H9 (cell line): ENCODE measurements at regions not wholly inside any gene's neighbourhood (a gene's known extent, or its start where the extent isn't known, plus 50 kb on each side); places are given as distances from the start of the nearest gene placed in this dataset.
A peak's percentile ranks its signal among the peaks of the same experiment; 100 is the strongest.

ENCODE experiments used
- DNase-seq: peaks from one replicate; pipeline ENCODE4 v3.0.0-alpha.2; 2017
- H2AFZ ChIP-seq: one replicate; pipeline ENCODE4 v1.6.1; 2013; ENCODE audit warnings: mild to moderate bottlenecking, low read length, control low read depth, moderate library complexity
- H2AK5ac ChIP-seq: 2 replicates; pipeline ENCODE4 v1.6.1; 2013; ENCODE audit warnings: low read length, control low read depth, mixed read lengths; ENCODE audit not compliant: insufficient read length
- H2BK120ac ChIP-seq: one replicate; pipeline ENCODE4 v1.6.1; 2013; ENCODE audit warnings: low read depth, mild to moderate bottlenecking, low read length, control low read depth, inconsistent platforms; ENCODE audit not compliant: poor library complexity, severe bottlenecking
- H2BK12ac ChIP-seq: 2 replicates; pipeline ENCODE4 v1.6.1; 2013; ENCODE audit warnings: low read length, control low read depth, mixed read lengths, low read depth; ENCODE audit not compliant: insufficient read length
- H2BK15ac ChIP-seq: 2 replicates; pipeline ENCODE4 v1.6.1; 2013; ENCODE audit warnings: low read depth, low read length, control low read depth
- H2BK20ac ChIP-seq: one replicate; pipeline ENCODE4 v1.6.1; 2013; ENCODE audit warnings: low read depth, mild to moderate bottlenecking, low read length, control low read depth, inconsistent platforms; ENCODE audit not compliant: poor library complexity, severe bottlenecking
- H2BK5ac ChIP-seq: 2 replicates; pipeline ENCODE4 v1.6.1; 2013; ENCODE audit warnings: low read length, control low read depth, mixed read lengths; ENCODE audit not compliant: insufficient read length
- H3K14ac ChIP-seq: 2 replicates; pipeline ENCODE4 v1.6.1; 2013; ENCODE audit warnings: low read length, control low read depth; ENCODE audit not compliant: insufficient read depth
- H3K18ac ChIP-seq: 2 replicates; pipeline ENCODE4 v1.6.1; 2013; ENCODE audit warnings: low read depth, mild to moderate bottlenecking, mixed read lengths, low read length, control low read depth; ENCODE audit not compliant: insufficient read length
- H3K23ac ChIP-seq: 2 replicates; pipeline ENCODE4 v1.6.1; 2013; ENCODE audit warnings: low read length, control low read depth, mixed read lengths, low read depth; ENCODE audit not compliant: insufficient read length
- H3K23me2 ChIP-seq: 2 replicates; pipeline ENCODE4 v1.6.1; 2013; ENCODE audit warnings: low read depth, mild to moderate bottlenecking, mixed read lengths, low read length, control low read depth; ENCODE audit not compliant: insufficient read length, poor library complexity, severe bottlenecking
- H3K27ac ChIP-seq: 2 replicates; pipeline ENCODE4 v1.5.1; 2013; ENCODE audit warnings: low read length, control low read depth, mixed read lengths, low read depth; ENCODE audit not compliant: insufficient read length
- H3K27me3 ChIP-seq: 2 replicates; pipeline ENCODE4 v1.6.1; 2013; ENCODE audit warnings: low read length, control low read depth, inconsistent platforms; ENCODE audit not compliant: insufficient read depth
- H3K4ac ChIP-seq: 2 replicates; pipeline ENCODE4 v1.6.1; 2013; ENCODE audit warnings: low read depth, mild to moderate bottlenecking, control low read depth, inconsistent platforms, low read length, moderate library complexity
- H3K4me1 ChIP-seq: 2 replicates; pipeline ENCODE4 v1.6.1; 2013; ENCODE audit warnings: low read length, control low read depth, inconsistent platforms; ENCODE audit not compliant: insufficient read depth
- H3K4me2 ChIP-seq: 2 replicates; pipeline ENCODE4 v1.6.1; 2013; ENCODE audit warnings: low read length, control low read depth, mixed read lengths; ENCODE audit not compliant: insufficient read length, insufficient read depth
- H3K56ac ChIP-seq: 2 replicates; pipeline ENCODE4 v1.6.1; 2013; ENCODE audit warnings: low read depth, mild to moderate bottlenecking, mixed read lengths, low read length, control low read depth; ENCODE audit not compliant: insufficient read length
- H3K79me1 ChIP-seq: 2 replicates; pipeline ENCODE4 v1.6.1; 2013; ENCODE audit warnings: low read depth, mild to moderate bottlenecking, moderate library complexity, low read length, control low read depth, inconsistent platforms; ENCODE audit not compliant: insufficient read depth, poor library complexity, severe bottlenecking
- H3K79me2 ChIP-seq: 2 replicates; pipeline ENCODE4 v1.6.1; 2013; ENCODE audit warnings: low read length, control low read depth, inconsistent platforms; ENCODE audit not compliant: insufficient read depth
- H3K9ac ChIP-seq: 2 replicates; pipeline ENCODE4 v1.6.1; 2013; ENCODE audit warnings: low read length, control low read depth, mixed read lengths; ENCODE audit not compliant: insufficient read length; ENCODE audit errors: extremely low read depth
- H3K9me3 ChIP-seq: one replicate; pipeline ENCODE4 v1.6.1; 2013; ENCODE audit warnings: low read depth, low read length, inconsistent platforms; ENCODE audit not compliant: control insufficient read depth
- H3T11ph ChIP-seq: one replicate; pipeline ENCODE4 v1.6.1; 2013; ENCODE audit warnings: mild to moderate bottlenecking, low read length, control low read depth, inconsistent platforms
- H4K20me1 ChIP-seq: one replicate; pipeline ENCODE4 v1.6.1; 2013; ENCODE audit not compliant: control insufficient read depth, insufficient read length, insufficient read depth
- H4K5ac ChIP-seq: 2 replicates; pipeline ENCODE4 v1.6.1; 2013; ENCODE audit warnings: low read depth, mild to moderate bottlenecking, mixed read lengths, low read length, control low read depth; ENCODE audit not compliant: insufficient read length
- H4K8ac ChIP-seq: replicated peaks from 2 replicates; pipeline ENCODE4 v1.6.1; 2013; ENCODE audit warnings: low read length, control low read depth, mixed read lengths, low read depth; ENCODE audit not compliant: insufficient read length
- H4K91ac ChIP-seq: 2 replicates; pipeline ENCODE4 v1.6.1; 2013; ENCODE audit warnings: low read depth, mild to moderate bottlenecking, moderate library complexity, mixed read lengths, low read length, control low read depth; ENCODE audit not compliant: insufficient read length
- H3K27ac Mint-ChIP-seq, 3 experiments: 2 replicates in 2 of 3; 3 replicates in 1 of 3; pipeline ENCODE4 v1.8.0; 2020 to 2021; ENCODE audit warnings: mixed read lengths in 3 of 3, mild to moderate bottlenecking in 1 of 3, moderate library complexity in 1 of 3
- H3K27me3 Mint-ChIP-seq: 2 replicates; pipeline ENCODE4 v1.8.0; 2021; ENCODE audit warnings: low read depth, mild to moderate bottlenecking, moderate library complexity, mixed read lengths
- H3K36me3 Mint-ChIP-seq, 3 experiments: 2 replicates in 2 of 3; 3 replicates in 1 of 3; pipeline ENCODE4 v1.8.0; 2020 to 2021; ENCODE audit warnings: low read depth in 3 of 3, mixed read lengths in 3 of 3; ENCODE audit not compliant: insufficient read depth in 1 of 3
- H3K4me1 Mint-ChIP-seq, 2 experiments: 2 replicates each; pipeline ENCODE4 v1.8.0; 2020; ENCODE audit warnings: mixed read lengths in 2 of 2
- H3K4me3 Mint-ChIP-seq, 2 experiments: 2 replicates in 1 of 2; 3 replicates in 1 of 2; pipeline ENCODE4 v1.8.0; 2020 to 2021; ENCODE audit warnings: mild to moderate bottlenecking in 2 of 2, mixed read lengths in 2 of 2, moderate library complexity in 1 of 2
- H3K9me3 Mint-ChIP-seq, 2 experiments: 2 replicates in 1 of 2; 3 replicates in 1 of 2; pipeline ENCODE4 v1.8.0; 2020; ENCODE audit warnings: mild to moderate bottlenecking in 2 of 2, mixed read lengths in 2 of 2, moderate library complexity in 1 of 2
- CTCF ChIP-seq: fragments of 200-600 bp; sonication (generic); conservative IDR thresholded peaks from 3 replicates; pipeline ENCODE4 v1.8.0; 2021; ENCODE audit warnings: antibody characterized with exemption, mild to moderate bottlenecking
- WGBS: extraction: QIAGEN DNeasy Blood & Tissue Kit; methylation state at CpG from one replicate; pipeline ENCODE4 v1.1.7; 2013; ENCODE audit warnings: missing lambda C conversion rate, low lambda C conversion rate, mixed read lengths; ENCODE audit not compliant: insufficient read length; ENCODE audit errors: extremely low coverage; 5-methylcytosine and 5-hydroxymethylcytosine counted together

- H4K5ac ChIP-seq, result no peak overlapping the region
Measured at GRCh38 chr21:16302851-16303282, 573.1 kb downstream of the USP25 start.

More at GRCh38 chr21:16302851-16303282, 573.1 kb downstream of the USP25 start:
- H3K56ac ChIP-seq, result no peak overlapping the region
- H3K23me2 ChIP-seq, result no peaks in the 10 kb centered on the region
- H3K9me3 ChIP-seq, result no peaks in the 10 kb centered on the region
- H3K79me1 ChIP-seq, result no peaks in the 10 kb centered on the region
- no peak for DNase-seq
- Mint-ChIP-seq H3K36me3 (no peaks in the 10 kb centered on the region), H3K4me3 (no peak overlapping the region), H3K4me1 (peaks cover 2 to 6% of the 10 kb centered on the region in 2 experiments; a peak in 3 of 4 replicates), H3K27me3 (no peaks in the 10 kb centered on the region; the same call in 1 of the 2 replicates), H3K9me3 (no peaks in the 10 kb centered on the region), H3K27ac (no peak overlapping the region; a peak in 1 of 7 replicates)
- no peak overlapping the region for H3K18ac ChIP-seq
- H3K9ac ChIP-seq, result no peak overlapping the region
- H2AK5ac ChIP-seq, result no peak overlapping the region
- no peak overlapping the region for H3K23ac ChIP-seq
- H3K4me1 ChIP-seq, result no peaks in the 10 kb centered on the region
- H3K4ac ChIP-seq, result no peak overlapping the region
- no peak overlapping the region for H3K27ac ChIP-seq
- H2AFZ ChIP-seq, result peak overlapping the region; percentile 54
- H2BK120ac ChIP-seq, result no peak overlapping the region
- H3K14ac ChIP-seq, result no peak overlapping the region
- no peak overlapping the region for H3T11ph ChIP-seq
- no peak overlapping the region for H2BK5ac ChIP-seq
- H2BK12ac ChIP-seq, result no peak overlapping the region
- H4K91ac ChIP-seq, result no peak overlapping the region
- H3K4me2 ChIP-seq, result no peak overlapping the region
- no peak overlapping the region for H2BK20ac ChIP-seq
- H3K79me2 ChIP-seq, result no peaks in the 10 kb centered on the region
- H4K20me1 ChIP-seq, result no peaks in the 10 kb centered on the region
- H3K27me3 ChIP-seq, result no peaks in the 10 kb centered on the region
- H2BK15ac ChIP-seq, result no peak overlapping the region
- WGBS, result no CpG with 5 or more reads among the region's 4 CpGs
- TF ChIP-seq CTCF, result no peak
- no peak overlapping the region for H4K8ac ChIP-seq
